SK-N-SH treated with all-trans-retinoic acid at 6 μM for 48 hours (cell line): ENCODE measurements at regions not wholly inside any gene's neighbourhood (a gene's known extent, or its start where the extent isn't known, plus 50 kb on each side); places are given as distances from the start of the nearest gene placed in this dataset.

Source experiments
- ATAC-seq: fragments of 200-7000 bp; cut with Tn5 transposase; 3 replicates; pipeline ENCODE4 v1.9.1; 2020; ENCODE audit warnings: mild to moderate bottlenecking, moderate library complexity
- ARNTL ChIP-seq: fragments of 450-650 bp; formaldehyde crosslinking; IDR thresholded peaks from 2 replicates; pipeline ENCODE4 v1.5.0; 2020; ENCODE audit warnings: low read depth, mild to moderate bottlenecking, moderate library complexity, borderline replicate concordance
- CSDC2 ChIP-seq: fragments of 250-450 bp; sonication (Bioruptor Pico); IDR thresholded peaks from 2 replicates; pipeline ENCODE4 v1.5.0; 2020; ENCODE audit warnings: mild to moderate bottlenecking, moderate library complexity
- GLIS3 ChIP-seq: fragments of 250-450 bp; sonication (Bioruptor Pico); IDR thresholded peaks from 2 replicates; pipeline ENCODE4 v1.5.0; 2020; ENCODE audit warnings: mild to moderate bottlenecking, moderate library complexity
- ISL1 ChIP-seq: fragments of 250-450 bp; sonication (Bioruptor Pico); IDR thresholded peaks from 2 replicates; pipeline ENCODE4 v2.1.2; 2022; ENCODE audit warnings: mild to moderate bottlenecking, moderate library complexity
- OSR1 ChIP-seq: fragments of 250-450 bp; sonication (Bioruptor Pico); IDR thresholded peaks from 2 replicates; pipeline ENCODE4 v1.8.0; 2022; ENCODE audit warnings: moderate library complexity, mild to moderate bottlenecking, inconsistent platforms
- POU6F1 ChIP-seq: fragments of 250-450 bp; sonication (Bioruptor Pico); IDR thresholded peaks from 2 replicates; pipeline ENCODE4 v1.8.0; 2021; ENCODE audit warnings: low read depth, mild to moderate bottlenecking, moderate library complexity, borderline replicate concordance
- PPARA ChIP-seq: fragments of 250-450 bp; sonication (Bioruptor Pico); IDR thresholded peaks from 2 replicates; pipeline ENCODE4 v1.5.0; 2020; ENCODE audit warnings: mild to moderate bottlenecking, borderline replicate concordance
- RARB ChIP-seq: fragments of 250-450 bp; sonication (Bioruptor Pico); IDR thresholded peaks from 2 replicates; pipeline ENCODE4 v1.8.0; 2021; ENCODE audit warnings: mild to moderate bottlenecking, moderate library complexity
- SNAI2 ChIP-seq: fragments of 250-450 bp; sonication (Bioruptor Pico); IDR thresholded peaks from 2 replicates; pipeline ENCODE4 v1.5.0; 2020; ENCODE audit warnings: mild to moderate bottlenecking, moderate library complexity
- TCF4 ChIP-seq: fragments of 250-450 bp; sonication (Bioruptor Pico); IDR thresholded peaks from 2 replicates; pipeline ENCODE4 v1.8.0; 2021; ENCODE audit warnings: mild to moderate bottlenecking, moderate library complexity, borderline replicate concordance
- TOX ChIP-seq: fragments of 250-450 bp; sonication (Bioruptor Pico); IDR thresholded peaks from 2 replicates; pipeline ENCODE4 v1.8.0; 2021; ENCODE audit warnings: mild to moderate bottlenecking, moderate library complexity, borderline replicate concordance
- ZC3H10 ChIP-seq: fragments of 250-450 bp; sonication (Bioruptor Pico); IDR thresholded peaks from 2 replicates; pipeline ENCODE4 v1.5.1; 2021; ENCODE audit warnings: mild to moderate bottlenecking, moderate library complexity
- ZFP3 ChIP-seq: fragments of 250-450 bp; sonication (Bioruptor Pico); IDR thresholded peaks from 2 replicates; pipeline ENCODE4 v1.5.0; 2020; ENCODE audit warnings: mild to moderate bottlenecking, moderate library complexity
- ZFP30 ChIP-seq: fragments of 450-650 bp; formaldehyde crosslinking; IDR thresholded peaks from 2 replicates; pipeline ENCODE4 v1.5.0; 2022; ENCODE audit warnings: mild to moderate bottlenecking, moderate library complexity
- ZNF565 ChIP-seq: fragments of 450-650 bp; formaldehyde crosslinking; conservative IDR thresholded peaks from 2 replicates; pipeline ENCODE4 v1.5.0; 2020; ENCODE audit warnings: low read depth, mild to moderate bottlenecking, moderate library complexity
- ZNF70 ChIP-seq: fragments of 450-650 bp; formaldehyde crosslinking; IDR thresholded peaks from 2 replicates; pipeline ENCODE4 v1.5.0; 2020; ENCODE audit warnings: mild to moderate bottlenecking, moderate library complexity
- ZNF8 ChIP-seq: fragments of 450-650 bp; formaldehyde crosslinking; IDR thresholded peaks from 2 replicates; pipeline ENCODE4 v1.5.0; 2020; ENCODE audit warnings: mild to moderate bottlenecking, moderate library complexity
- TF ChIP-seq, protein P1 (sequence below): fragments of 250-450 bp; sonication (Bioruptor Pico); IDR thresholded peaks from 2 replicates; pipeline ENCODE4 v1.5.1; 2020; ENCODE audit warnings: low read depth, mild to moderate bottlenecking, moderate library complexity
- TF ChIP-seq, protein P2 (sequence below): fragments of 250-450 bp; sonication (Bioruptor Pico); IDR thresholded peaks from 2 replicates; pipeline ENCODE4 v1.5.1; 2021; ENCODE audit warnings: mild to moderate bottlenecking, moderate library complexity
- TF ChIP-seq, protein P3 (sequence below): fragments of 250-450 bp; sonication (Bioruptor Pico); IDR thresholded peaks from 2 replicates; pipeline ENCODE4 v1.8.0; 2020; ENCODE audit warnings: mild to moderate bottlenecking, moderate library complexity, borderline replicate concordance
- TF ChIP-seq, protein P4 (sequence below): fragments of 250-450 bp; sonication (Bioruptor Pico); IDR thresholded peaks from 2 replicates; pipeline ENCODE4 v1.5.0; 2020; ENCODE audit warnings: mild to moderate bottlenecking, moderate library complexity

DNA sequence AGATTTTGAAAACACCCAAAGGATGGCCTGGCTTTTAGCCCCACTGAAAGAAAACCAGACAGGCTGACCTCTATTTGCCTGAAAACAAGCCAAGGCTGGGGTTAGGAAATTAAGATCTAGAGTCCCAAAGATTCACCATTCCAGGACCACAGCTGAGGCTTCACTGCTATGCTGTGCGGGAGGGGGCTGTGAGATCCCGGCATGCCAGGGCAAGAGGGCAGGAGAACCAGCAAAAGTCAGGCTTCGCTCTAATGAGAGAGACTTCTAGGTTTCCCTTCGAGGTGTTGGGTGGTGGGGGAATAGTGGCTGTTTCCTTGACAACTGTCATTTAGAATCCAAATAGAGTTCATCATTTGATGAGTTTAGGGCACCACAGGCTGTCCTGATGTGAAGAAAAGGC is 152.9 kb upstream of the NFIB start:
- TF ChIP-seq, protein P1, sequence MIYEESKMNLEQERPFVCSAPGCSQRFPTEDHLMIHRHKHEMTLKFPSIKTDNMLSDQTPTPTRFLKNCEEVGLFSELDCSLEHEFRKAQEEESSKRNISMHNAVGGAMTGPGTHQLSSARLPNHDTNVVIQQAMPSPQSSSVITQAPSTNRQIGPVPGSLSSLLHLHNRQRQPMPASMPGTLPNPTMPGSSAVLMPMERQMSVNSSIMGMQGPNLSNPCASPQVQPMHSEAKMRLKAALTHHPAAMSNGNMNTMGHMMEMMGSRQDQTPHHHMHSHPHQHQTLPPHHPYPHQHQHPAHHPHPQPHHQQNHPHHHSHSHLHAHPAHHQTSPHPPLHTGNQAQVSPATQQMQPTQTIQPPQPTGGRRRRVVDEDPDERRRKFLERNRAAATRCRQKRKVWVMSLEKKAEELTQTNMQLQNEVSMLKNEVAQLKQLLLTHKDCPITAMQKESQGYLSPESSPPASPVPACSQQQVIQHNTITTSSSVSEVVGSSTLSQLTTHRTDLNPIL (CRISPR knock-in tag) = no peak
- TF ChIP-seq PPARA (CRISPR knock-in tag) (no peak), TOX (no peak), RARB (CRISPR knock-in tag) (no peak), ZFP3 (CRISPR knock-in tag) (no peak), TCF4 (no peak), POU6F1 (CRISPR knock-in tag) (no peak), CSDC2 (CRISPR knock-in tag) (no peak), ZFP30 (CRISPR knock-in tag) (no peak), ZNF70 (no peak), ZC3H10 (CRISPR knock-in tag) (no peak), ZNF8 (CRISPR knock-in tag) (no peak)
- TF ChIP-seq, protein P2, sequence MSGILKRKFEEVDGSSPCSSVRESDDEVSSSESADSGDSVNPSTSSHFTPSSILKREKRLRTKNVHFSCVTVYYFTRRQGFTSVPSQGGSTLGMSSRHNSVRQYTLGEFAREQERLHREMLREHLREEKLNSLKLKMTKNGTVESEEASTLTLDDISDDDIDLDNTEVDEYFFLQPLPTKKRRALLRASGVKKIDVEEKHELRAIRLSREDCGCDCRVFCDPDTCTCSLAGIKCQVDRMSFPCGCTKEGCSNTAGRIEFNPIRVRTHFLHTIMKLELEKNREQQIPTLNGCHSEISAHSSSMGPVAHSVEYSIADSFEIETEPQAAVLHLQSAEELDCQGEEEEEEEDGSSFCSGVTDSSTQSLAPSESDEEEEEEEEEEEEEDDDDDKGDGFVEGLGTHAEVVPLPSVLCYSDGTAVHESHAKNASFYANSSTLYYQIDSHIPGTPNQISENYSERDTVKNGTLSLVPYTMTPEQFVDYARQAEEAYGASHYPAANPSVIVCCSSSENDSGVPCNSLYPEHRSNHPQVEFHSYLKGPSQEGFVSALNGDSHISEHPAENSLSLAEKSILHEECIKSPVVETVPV (CRISPR knock-in tag) = no peak
- TF ChIP-seq, protein P3, sequence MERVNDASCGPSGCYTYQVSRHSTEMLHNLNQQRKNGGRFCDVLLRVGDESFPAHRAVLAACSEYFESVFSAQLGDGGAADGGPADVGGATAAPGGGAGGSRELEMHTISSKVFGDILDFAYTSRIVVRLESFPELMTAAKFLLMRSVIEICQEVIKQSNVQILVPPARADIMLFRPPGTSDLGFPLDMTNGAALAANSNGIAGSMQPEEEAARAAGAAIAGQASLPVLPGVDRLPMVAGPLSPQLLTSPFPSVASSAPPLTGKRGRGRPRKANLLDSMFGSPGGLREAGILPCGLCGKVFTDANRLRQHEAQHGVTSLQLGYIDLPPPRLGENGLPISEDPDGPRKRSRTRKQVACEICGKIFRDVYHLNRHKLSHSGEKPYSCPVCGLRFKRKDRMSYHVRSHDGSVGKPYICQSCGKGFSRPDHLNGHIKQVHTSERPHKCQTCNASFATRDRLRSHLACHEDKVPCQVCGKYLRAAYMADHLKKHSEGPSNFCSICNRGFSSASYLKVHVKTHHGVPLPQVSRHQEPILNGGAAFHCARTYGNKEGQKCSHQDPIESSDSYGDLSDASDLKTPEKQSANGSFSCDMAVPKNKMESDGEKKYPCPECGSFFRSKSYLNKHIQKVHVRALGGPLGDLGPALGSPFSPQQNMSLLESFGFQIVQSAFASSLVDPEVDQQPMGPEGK (CRISPR knock-in tag) = no peak
- no peak for ATAC-seq

GRCh38 chr9:14466429-14466818 is 152.5 kb upstream of the NFIB start:
- TF ChIP-seq, protein P4, sequence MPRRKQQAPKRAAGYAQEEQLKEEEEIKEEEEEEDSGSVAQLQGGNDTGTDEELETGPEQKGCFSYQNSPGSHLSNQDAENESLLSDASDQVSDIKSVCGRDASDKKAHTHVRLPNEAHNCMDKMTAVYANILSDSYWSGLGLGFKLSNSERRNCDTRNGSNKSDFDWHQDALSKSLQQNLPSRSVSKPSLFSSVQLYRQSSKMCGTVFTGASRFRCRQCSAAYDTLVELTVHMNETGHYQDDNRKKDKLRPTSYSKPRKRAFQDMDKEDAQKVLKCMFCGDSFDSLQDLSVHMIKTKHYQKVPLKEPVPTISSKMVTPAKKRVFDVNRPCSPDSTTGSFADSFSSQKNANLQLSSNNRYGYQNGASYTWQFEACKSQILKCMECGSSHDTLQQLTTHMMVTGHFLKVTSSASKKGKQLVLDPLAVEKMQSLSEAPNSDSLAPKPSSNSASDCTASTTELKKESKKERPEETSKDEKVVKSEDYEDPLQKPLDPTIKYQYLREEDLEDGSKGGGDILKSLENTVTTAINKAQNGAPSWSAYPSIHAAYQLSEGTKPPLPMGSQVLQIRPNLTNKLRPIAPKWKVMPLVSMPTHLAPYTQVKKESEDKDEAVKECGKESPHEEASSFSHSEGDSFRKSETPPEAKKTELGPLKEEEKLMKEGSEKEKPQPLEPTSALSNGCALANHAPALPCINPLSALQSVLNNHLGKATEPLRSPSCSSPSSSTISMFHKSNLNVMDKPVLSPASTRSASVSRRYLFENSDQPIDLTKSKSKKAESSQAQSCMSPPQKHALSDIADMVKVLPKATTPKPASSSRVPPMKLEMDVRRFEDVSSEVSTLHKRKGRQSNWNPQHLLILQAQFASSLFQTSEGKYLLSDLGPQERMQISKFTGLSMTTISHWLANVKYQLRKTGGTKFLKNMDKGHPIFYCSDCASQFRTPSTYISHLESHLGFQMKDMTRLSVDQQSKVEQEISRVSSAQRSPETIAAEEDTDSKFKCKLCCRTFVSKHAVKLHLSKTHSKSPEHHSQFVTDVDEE (CRISPR knock-in tag) = no peak
- TF ChIP-seq ZNF8 (CRISPR knock-in tag) = no peak
- no peak for TF ChIP-seq ZNF70
- no peak for TF ChIP-seq ZFP30 (CRISPR knock-in tag)
- no peak for TF ChIP-seq GLIS3 (CRISPR knock-in tag)
- no peak for TF ChIP-seq RARB (CRISPR knock-in tag)
- TF ChIP-seq ZFP3 (CRISPR knock-in tag) = no peak
- no peak for TF ChIP-seq PPARA (CRISPR knock-in tag)
- TF ChIP-seq ZNF565 (CRISPR knock-in tag) = no peak
- TF ChIP-seq POU6F1 (CRISPR knock-in tag) = no peak
- TF ChIP-seq, protein P3 (CRISPR knock-in tag) = no peak
- TF ChIP-seq TCF4 = no peak
- no peak for TF ChIP-seq SNAI2
- TF ChIP-seq, protein P2 (CRISPR knock-in tag) = no peak
- TF ChIP-seq, protein P1 (CRISPR knock-in tag) = no peak
- no peak for TF ChIP-seq OSR1 (CRISPR knock-in tag)
- TF ChIP-seq CSDC2 (CRISPR knock-in tag) = no peak
- TF ChIP-seq ARNTL (CRISPR knock-in tag) = no peak
- TF ChIP-seq ISL1 = no peak
- TF ChIP-seq, all 23 proteins: peak for 0
- ATAC-seq = no peak
